Colonic mucosa (tissue), 4 donors: ENCODE measurements at regions not wholly inside any gene's neighbourhood (a gene's known extent, or its start where the extent isn't known, plus 50 kb on each side); places are given as distances from the start of the nearest gene placed in this dataset.

Experiments used
- DNase-seq: peaks from one replicate; pipeline ENCODE4 v3.0.0-alpha.2; 2020
- H3K27ac ChIP-seq: fragments of 200-600 bp; one replicate; pipeline ENCODE4 v1.8.0; 2021
- H3K27me3 ChIP-seq: fragments of 200-600 bp; one replicate; pipeline ENCODE4 v1.8.0; 2021
- H3K36me3 ChIP-seq: fragments of 200-600 bp; one replicate; pipeline ENCODE4 v1.8.0; 2021
- H3K4me1 ChIP-seq: fragments of 200-600 bp; one replicate; pipeline ENCODE4 v1.8.0; 2021; ENCODE audit warnings: mild to moderate bottlenecking
- H3K4me3 ChIP-seq: fragments of 200-600 bp; one replicate; pipeline ENCODE4 v1.8.0; 2021
- H3K9ac ChIP-seq, 2 donors: one replicate each; pipeline ENCODE4 v1.7.0; 2013; ENCODE audit warnings: control low read depth in 2 of 2, low read depth in 2 of 2, low read length in 2 of 2
- H3K9me3 ChIP-seq: fragments of 200-600 bp; one replicate; pipeline ENCODE4 v1.8.0; 2021
- CTCF ChIP-seq: fragments of 200-600 bp; IDR thresholded peaks from one replicate; pipeline ENCODE4 v1.8.0; 2022; ENCODE audit warnings: antibody characterized with exemption, mild to moderate bottlenecking
- intact Hi-C: fragments of 100-400 bp; cut with DNase I; formaldehyde crosslinking; loops from one replicate; pipeline ENCODE4 v1.14.1; 2022
- donor health status: healthy.
- donor health status: DM: no; HTN: no; CAD: no.
- donor health status: DM: no; HTN: no; CAD: no.

DNA sequence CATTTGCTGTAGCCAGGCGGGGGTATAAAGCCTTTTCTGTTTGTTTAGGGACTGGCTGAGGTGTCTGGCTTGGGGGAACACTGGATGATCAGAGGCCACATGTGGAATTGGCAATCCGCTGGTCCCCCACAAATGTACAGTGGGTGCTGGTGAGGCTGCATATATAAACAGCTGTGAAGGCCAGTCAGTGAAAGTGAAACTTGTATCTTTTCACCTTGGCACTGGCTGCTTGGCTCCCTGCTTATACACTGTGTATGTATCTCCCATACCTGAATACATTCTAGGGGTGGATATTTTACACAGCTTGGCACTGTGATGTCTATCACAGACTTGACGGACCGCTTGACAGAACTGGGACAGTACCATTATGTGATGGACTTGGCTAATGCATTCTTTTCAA lies 246.8 kb upstream of the AVPR1A start:
- Histone ChIP-seq H3K9me3 (no peaks in the 10 kb centered on the region), H3K4me3 (no peak overlapping the region), H3K36me3 (no peaks in the 10 kb centered on the region), H3K4me1 (no peaks in the 10 kb centered on the region), H3K27ac (no peak overlapping the region), H3K9ac (no peak overlapping the region), H3K27me3 (no peaks in the 10 kb centered on the region)
- intact Hi-C loops: no loop called here
- DNase-seq: no peak
- no peak for TF ChIP-seq CTCF

DNA sequence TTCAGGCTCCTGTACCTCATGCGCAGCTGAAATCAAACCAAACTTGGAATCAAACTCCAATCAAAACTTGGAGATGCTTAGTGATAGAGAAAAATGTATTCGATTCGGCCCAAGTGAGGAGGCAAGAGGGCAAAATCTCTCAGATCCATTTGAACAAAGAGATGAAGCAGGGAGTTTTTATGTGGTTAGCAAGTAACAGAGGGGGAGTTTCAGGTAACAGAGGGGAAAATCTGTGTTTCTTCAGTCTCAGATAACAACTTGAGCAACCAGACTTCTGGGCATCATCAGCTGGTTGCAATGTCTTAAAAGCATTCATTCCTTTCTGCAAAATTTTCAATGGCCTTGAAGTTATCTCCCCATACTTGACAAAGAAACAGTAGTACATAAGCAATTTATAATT lies 245.1 kb upstream of the AVPR1A start:
- Histone ChIP-seq H3K4me1 (no peaks in the 10 kb centered on the region), H3K27me3 (no peaks in the 10 kb centered on the region), H3K4me3 (no peak overlapping the region), H3K9ac (no peak overlapping the region), H3K36me3 (no peaks in the 10 kb centered on the region), H3K27ac (no peak overlapping the region), H3K9me3 (no peaks in the 10 kb centered on the region)
- DNase-seq: no peak
- no peak for TF ChIP-seq CTCF
- intact Hi-C loops: no loop called here

GRCh38 chr12:63394983-63395382 lies 244.0 kb upstream of the AVPR1A start:
- Histone ChIP-seq H3K9ac (no peak overlapping the region), H3K27ac (no peak overlapping the region), H3K36me3 (no peaks in the 10 kb centered on the region), H3K4me1 (no peaks in the 10 kb centered on the region), H3K9me3 (no peaks in the 10 kb centered on the region), H3K27me3 (no peaks in the 10 kb centered on the region), H3K4me3 (no peak overlapping the region)
- TF ChIP-seq CTCF: no peak
- intact Hi-C loops: no loop called here
- DNase-seq: no peak

GRCh38 chr12:63394349-63394748 lies 243.3 kb upstream of the AVPR1A start:
- Histone ChIP-seq H3K27me3 (no peaks in the 10 kb centered on the region), H3K4me1 (no peaks in the 10 kb centered on the region), H3K9ac (no peak overlapping the region), H3K4me3 (no peak overlapping the region), H3K36me3 (no peaks in the 10 kb centered on the region), H3K9me3 (no peaks in the 10 kb centered on the region), H3K27ac (no peak overlapping the region)
- no peak for DNase-seq
- no peak for TF ChIP-seq CTCF
- intact Hi-C loops: no loop called here

DNA sequence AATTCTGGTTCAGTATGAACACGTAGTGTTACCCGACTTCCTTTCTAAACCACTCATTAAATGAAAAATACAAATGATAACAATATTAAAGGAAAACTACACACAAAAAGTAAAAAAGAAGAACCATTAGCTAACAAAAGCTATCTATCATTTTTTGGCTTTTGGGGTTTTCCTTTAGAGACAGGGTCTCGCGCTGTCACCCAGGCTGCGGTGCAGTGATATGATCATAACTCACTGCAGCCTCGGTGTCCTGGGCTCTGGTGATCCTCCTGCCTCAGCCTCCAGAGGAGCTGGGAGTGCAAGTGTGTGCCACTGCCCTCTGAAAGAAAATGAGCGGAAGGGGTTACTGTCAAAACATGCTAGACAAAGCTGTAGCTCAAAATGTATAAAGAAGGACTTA lies 238.2 kb upstream of the AVPR1A start:
- Histone ChIP-seq H3K9me3 (no peaks in the 10 kb centered on the region), H3K4me3 (no peak overlapping the region), H3K27ac (no peak overlapping the region), H3K9ac (no peak overlapping the region), H3K4me1 (no peaks in the 10 kb centered on the region), H3K36me3 (no peaks in the 10 kb centered on the region), H3K27me3 (no peaks in the 10 kb centered on the region)
- no peak for TF ChIP-seq CTCF
- intact Hi-C loops: no loop called here
- no peak for DNase-seq

DNA sequence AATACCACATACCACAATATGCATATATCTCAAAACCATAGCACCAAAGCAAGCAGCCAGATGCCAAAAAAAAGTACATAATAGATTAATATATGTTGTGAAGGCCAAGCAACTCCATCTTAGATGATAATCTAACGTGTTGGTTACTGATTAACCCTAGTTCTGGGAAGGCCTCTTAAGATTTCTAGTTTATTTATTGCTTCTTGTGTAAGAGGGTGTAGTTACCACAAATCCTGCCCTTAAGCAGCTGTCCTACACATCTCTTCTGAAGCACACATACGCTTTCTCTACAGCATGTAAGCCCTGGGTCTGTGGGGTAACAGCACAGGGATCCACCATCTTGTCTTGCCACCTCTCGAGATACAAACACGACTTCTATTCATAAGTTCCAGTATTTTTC lies 236.8 kb upstream of the AVPR1A start:
- Histone ChIP-seq H3K27me3 (no peaks in the 10 kb centered on the region), H3K27ac (no peak overlapping the region), H3K9me3 (no peaks in the 10 kb centered on the region), H3K4me1 (no peaks in the 10 kb centered on the region), H3K4me3 (no peak overlapping the region), H3K36me3 (no peaks in the 10 kb centered on the region), H3K9ac (no peak overlapping the region)
- no peak for TF ChIP-seq CTCF
- DNase-seq: no peak
- intact Hi-C loops: no loop called here
